Activated T-cell treated with anti-CD3 and anti-CD28 coated beads, Interleukin-2, amount 50 U/mL, for 24 hours (primary cell): ENCODE measurements at regions not wholly inside any gene's neighbourhood (a gene's known extent, or its start where the extent isn't known, plus 50 kb on each side); places are given as distances from the start of the nearest gene placed in this dataset.
"Not testable (repeated sequence)": the region's sequence is repeated elsewhere in the genome, so short reads cannot be mapped to it uniquely, and the experiment has no call there.

Experiments
- DNase-seq: peaks from one replicate; pipeline ENCODE4 v3.0.0-alpha.2; 2020
- H3K27ac Mint-ChIP-seq: 2 replicates; pipeline ENCODE4 v1.8.0; 2020; ENCODE audit warnings: mild to moderate bottlenecking, mixed read lengths
- H3K27me3 Mint-ChIP-seq: 2 replicates; pipeline ENCODE4 v1.8.0; 2020; ENCODE audit warnings: mixed read lengths
- H3K36me3 Mint-ChIP-seq: 2 replicates; pipeline ENCODE4 v1.8.0; 2020; ENCODE audit warnings: low read depth, mixed read lengths
- H3K4me1 Mint-ChIP-seq: 2 replicates; pipeline ENCODE4 v1.8.0; 2020; ENCODE audit warnings: low read depth, mixed read lengths
- H3K4me3 Mint-ChIP-seq: 2 replicates; pipeline ENCODE4 v1.8.0; 2020; ENCODE audit warnings: mild to moderate bottlenecking, moderate library complexity, mixed read lengths
- H3K9me3 Mint-ChIP-seq: 2 replicates; pipeline ENCODE4 v1.8.0; 2020; ENCODE audit warnings: mixed read lengths

DNA sequence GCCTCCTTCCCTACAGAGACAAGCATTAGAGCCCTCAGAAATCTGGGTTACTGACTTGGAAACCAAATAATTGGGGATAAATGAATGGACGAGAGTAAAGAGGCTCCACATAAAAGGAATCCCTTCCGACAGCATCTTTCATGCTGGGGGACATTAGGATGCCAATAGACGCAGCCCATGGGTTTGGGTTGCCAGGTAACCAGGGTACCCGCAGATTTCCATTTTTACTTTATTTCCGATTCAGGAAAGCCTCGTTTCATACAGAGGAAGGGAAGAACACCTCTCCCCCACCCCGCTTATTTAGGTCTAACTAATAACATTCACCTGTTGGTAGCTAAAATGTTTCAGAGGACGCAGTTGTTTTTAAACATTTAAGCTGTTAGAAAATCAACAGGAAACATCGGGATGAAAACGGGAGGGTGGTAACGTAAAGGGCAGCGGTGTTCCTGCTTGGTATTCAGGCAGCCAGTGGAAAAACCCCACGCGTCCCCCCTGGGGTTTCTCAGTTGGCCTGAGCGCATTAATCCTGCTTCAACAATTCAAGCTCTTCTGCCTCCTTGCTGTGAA, 179.5 kb downstream of the YTHDC2 start:
- Mint-ChIP-seq H3K36me3 (no peaks in the 10 kb centered on the region), H3K4me1 (no peaks in the 10 kb centered on the region), H3K4me3 (no peak overlapping the region), H3K27ac (no peak overlapping the region), H3K9me3 (no peaks in the 10 kb centered on the region), H3K27me3 (peaks cover 67% of the 10 kb centered on the region)
- DNase-seq: no peak

DNA sequence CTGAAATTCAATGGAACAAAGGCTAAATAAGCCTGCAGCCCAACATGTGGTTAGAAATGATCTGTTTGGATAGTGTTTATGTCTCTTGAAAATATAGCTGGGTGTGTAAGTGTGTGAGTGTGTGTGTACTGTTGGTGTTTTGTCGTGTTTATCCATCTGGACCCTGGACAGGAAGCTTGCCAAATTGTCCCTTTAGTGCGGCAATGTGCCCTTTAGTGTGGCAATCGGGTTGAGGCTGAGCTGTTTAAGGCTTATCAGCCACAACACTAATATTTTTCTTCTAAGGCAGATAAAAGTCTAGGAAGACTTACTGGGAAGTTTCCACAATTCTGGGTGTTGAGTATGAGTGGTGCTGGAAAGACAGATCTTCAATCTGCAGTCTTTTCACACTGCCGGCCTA, 180.2 kb downstream of the YTHDC2 start:
- no peak for DNase-seq
- no peaks in the 10 kb centered on the region for H3K36me3 Mint-ChIP-seq
- H3K4me1 Mint-ChIP-seq: no peaks in the 10 kb centered on the region
- H3K9me3 Mint-ChIP-seq: no peaks in the 10 kb centered on the region
- H3K27ac Mint-ChIP-seq: no peak overlapping the region
- peaks cover 67% of the 10 kb centered on the region for H3K27me3 Mint-ChIP-seq
- H3K4me3 Mint-ChIP-seq: no peak overlapping the region

DNA sequence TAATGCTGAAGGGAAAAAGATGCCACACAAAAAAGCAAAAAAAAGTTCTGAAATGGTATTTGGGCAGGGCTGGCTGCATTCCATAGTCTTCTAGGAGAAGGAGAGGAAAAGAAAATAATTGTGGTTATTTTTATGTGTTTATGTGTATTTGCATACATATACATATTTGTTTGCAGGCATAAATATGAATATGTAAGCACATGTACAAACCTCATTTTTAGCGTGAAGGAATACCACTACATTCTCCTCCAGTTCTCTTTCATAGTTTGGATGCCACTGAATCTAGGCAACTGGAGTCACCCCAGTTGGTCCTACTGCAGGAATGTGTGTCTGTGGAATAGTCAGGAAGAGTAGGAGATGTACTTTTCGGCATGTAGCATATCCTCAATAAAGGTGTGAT, 181.1 kb downstream of the YTHDC2 start:
- H3K4me3 Mint-ChIP-seq: no peak overlapping the region
- H3K36me3 Mint-ChIP-seq: no peaks in the 10 kb centered on the region
- no peaks in the 10 kb centered on the region for H3K9me3 Mint-ChIP-seq
- no peaks in the 10 kb centered on the region for H3K4me1 Mint-ChIP-seq
- H3K27me3 Mint-ChIP-seq: peaks cover 61% of the 10 kb centered on the region
- no peak overlapping the region for H3K27ac Mint-ChIP-seq
- DNase-seq: no peak

GRCh38 chr5:113703266-113703665, 189.8 kb downstream of the YTHDC2 start:
- Mint-ChIP-seq H3K27me3 (peaks cover 3% of the 10 kb centered on the region), H3K36me3 (no peaks in the 10 kb centered on the region), H3K4me1 (no peaks in the 10 kb centered on the region), H3K9me3 (peaks cover 18% of the 10 kb centered on the region), H3K4me3 (no peak overlapping the region), H3K27ac (no peak overlapping the region)
- no peak for DNase-seq

- H3K4me1 Mint-ChIP-seq: no peaks in the 10 kb centered on the region
- no peak overlapping the region for H3K4me3 Mint-ChIP-seq
- no peaks in the 10 kb centered on the region for H3K27me3 Mint-ChIP-seq
- no peaks in the 10 kb centered on the region for H3K36me3 Mint-ChIP-seq
- no peak for DNase-seq
- H3K27ac Mint-ChIP-seq: no peak overlapping the region
- peaks cover 18% of the 10 kb centered on the region for H3K9me3 Mint-ChIP-seq
These were observed 192.2 kb downstream of the YTHDC2 start for GRCh38 chr5:113705657-113706056.

DNA sequence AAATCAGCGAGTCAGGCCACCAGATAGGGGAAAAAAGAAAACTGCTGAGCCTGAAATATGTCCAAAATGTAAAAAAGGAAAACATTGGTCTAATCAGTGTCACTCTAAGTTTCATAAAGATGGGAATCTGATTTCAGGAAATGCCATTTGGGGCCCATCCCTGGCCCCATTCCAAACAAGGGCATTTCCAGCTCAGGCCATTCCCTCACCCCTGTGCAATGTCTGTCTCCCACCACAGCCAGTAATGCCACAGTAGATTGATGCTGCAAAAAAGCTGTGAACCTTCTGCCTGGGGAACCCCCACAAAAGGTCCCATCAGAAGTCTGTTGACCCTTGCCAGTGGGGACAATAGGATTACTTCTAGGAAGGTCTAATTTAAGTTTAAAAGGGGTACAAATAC, 199.6 kb downstream of the YTHDC2 start:
- Mint-ChIP-seq H3K9me3 (peaks cover 13% of the 10 kb centered on the region), H3K4me3 (no peak overlapping the region), H3K4me1 (no peaks in the 10 kb centered on the region), H3K27ac (no peak overlapping the region), H3K27me3 (peaks cover 4% of the 10 kb centered on the region), H3K36me3 (no peaks in the 10 kb centered on the region)
- DNase-seq: no peak

- not testable (repeated sequence) for H3K27me3 Mint-ChIP-seq, H3K4me1 Mint-ChIP-seq, H3K4me3 Mint-ChIP-seq, H3K36me3 Mint-ChIP-seq, H3K27ac Mint-ChIP-seq, DNase-seq
- peaks cover 13% of the 10 kb centered on the region for H3K9me3 Mint-ChIP-seq
These were observed 202.4 kb downstream of the YTHDC2 start for GRCh38 chr5:113715921-113716320.

DNA sequence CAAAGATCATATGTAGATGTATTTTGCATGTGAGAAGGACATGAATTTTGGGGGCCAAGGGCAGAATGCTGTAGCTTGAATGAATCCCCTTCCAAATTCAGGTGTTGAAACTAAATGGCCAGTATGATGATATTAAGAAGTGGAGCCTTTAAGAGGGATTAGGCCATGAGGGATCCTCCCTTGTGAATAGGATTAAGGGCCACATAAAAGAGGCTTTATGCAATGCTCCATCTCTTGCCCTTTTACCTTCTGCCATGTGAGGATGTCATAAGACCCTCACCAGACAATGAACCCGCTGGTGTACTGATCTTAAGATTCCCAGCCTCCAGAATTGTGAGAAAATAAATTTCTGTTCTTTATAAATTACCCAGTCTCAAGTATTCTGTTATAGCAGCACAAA, 206.1 kb downstream of the YTHDC2 start:
- Mint-ChIP-seq H3K4me3 (no peak overlapping the region), H3K36me3 (no peaks in the 10 kb centered on the region), H3K27ac (no peak overlapping the region), H3K9me3 (peaks cover 12% of the 10 kb centered on the region), H3K4me1 (no peaks in the 10 kb centered on the region), H3K27me3 (no peaks in the 10 kb centered on the region)
- no peak for DNase-seq

DNA sequence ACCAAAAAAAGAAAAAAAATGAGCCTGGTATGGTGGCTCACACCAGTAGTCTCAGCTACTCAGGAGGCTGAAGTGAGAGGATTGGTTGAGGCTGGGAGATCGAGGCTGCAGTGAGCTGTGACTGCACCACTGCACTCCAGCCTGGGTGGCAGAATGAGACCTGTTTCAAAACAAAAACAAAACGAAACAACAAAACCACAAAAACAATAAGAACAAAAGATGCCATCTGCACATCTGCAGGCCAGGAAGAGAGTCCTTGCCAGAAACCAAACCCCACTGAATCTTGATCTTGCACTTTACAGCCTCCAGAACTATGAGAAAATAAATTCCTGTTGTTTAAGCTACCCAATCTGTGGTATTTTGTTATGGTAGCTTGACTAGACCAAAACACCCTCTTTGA, 207.7 kb downstream of the YTHDC2 start:
- DNase-seq: no peak
- Mint-ChIP-seq H3K4me1 (no peaks in the 10 kb centered on the region), H3K27ac (no peak overlapping the region), H3K4me3 (no peak overlapping the region), H3K9me3 (peaks cover 5% of the 10 kb centered on the region), H3K27me3 (no peaks in the 10 kb centered on the region), H3K36me3 (no peaks in the 10 kb centered on the region)

DNA sequence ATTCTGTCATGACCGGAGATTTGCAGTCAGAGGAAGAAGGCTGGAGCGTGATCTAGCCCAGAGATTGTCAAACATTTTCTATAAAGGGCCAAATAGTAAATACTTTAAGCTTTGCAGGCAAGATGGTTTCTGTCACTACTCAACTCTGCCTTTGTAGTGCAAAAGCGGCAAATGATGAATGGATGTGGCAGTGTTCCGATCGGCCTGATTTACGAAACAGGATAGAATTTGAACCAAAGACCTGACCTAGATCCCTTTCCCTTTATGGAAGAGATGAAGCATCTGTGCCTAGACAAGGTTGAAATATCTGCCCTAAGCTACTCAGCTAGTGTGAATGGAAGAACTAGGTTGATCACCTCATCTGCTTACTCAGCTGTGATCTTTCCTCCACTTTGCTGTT, 209.5 kb downstream of the YTHDC2 start:
- Mint-ChIP-seq H3K4me3 (no peak overlapping the region), H3K4me1 (no peaks in the 10 kb centered on the region), H3K36me3 (no peaks in the 10 kb centered on the region), H3K27me3 (no peaks in the 10 kb centered on the region), H3K27ac (no peak overlapping the region), H3K9me3 (no peaks in the 10 kb centered on the region)
- no peak for DNase-seq

DNA sequence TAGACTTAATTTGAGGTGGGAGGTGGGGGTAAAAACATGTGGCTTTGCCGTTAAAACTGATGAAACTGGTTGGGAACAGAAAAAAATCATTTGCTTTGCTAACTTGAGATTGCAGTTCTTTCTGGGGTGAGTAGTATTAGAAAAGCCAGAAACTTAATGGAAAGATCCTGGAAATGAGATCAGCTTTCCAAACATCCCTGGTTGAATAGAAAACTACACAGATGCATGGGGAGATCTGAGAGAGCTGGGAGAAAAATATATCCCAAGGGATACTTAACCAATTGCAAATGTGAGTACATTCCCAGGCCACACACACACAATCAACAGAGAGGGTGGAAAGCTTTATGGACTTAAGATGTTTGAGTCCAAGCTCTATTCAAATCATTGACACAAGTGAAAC, 222.3 kb downstream of the YTHDC2 start:
- Mint-ChIP-seq H3K27ac (no peak overlapping the region), H3K9me3 (no peaks in the 10 kb centered on the region), H3K4me1 (no peaks in the 10 kb centered on the region), H3K27me3 (peaks cover 4% of the 10 kb centered on the region), H3K4me3 (no peak overlapping the region), H3K36me3 (no peaks in the 10 kb centered on the region)
- no peak for DNase-seq

DNA sequence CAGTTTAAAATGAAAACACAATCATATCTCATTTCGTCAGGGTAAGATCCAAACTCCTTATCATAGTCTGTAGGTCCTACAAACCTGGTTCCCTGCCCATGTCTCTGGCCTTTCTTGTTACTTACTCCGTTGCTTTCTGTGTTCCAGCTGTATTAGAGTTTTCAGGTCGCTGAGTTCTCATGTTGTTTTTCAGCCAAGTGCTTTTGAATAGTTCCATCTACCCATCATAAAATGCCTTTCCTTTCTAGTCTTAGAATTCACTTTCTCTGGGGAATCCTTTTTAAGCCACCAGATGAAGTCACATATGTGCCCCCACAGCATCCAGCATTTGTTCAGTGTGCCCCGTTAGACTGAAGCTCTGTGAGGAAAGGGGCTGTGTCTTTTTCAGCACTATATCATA, 228.7 kb downstream of the YTHDC2 start:
- H3K36me3 Mint-ChIP-seq: no peaks in the 10 kb centered on the region
- H3K27me3 Mint-ChIP-seq: no peaks in the 10 kb centered on the region
- H3K4me3 Mint-ChIP-seq: no peak overlapping the region
- DNase-seq: no peak
- no peak overlapping the region for H3K27ac Mint-ChIP-seq
- H3K4me1 Mint-ChIP-seq: no peaks in the 10 kb centered on the region
- no peaks in the 10 kb centered on the region for H3K9me3 Mint-ChIP-seq

GRCh38 chr5:113742639-113743038, 229.1 kb downstream of the YTHDC2 start:
- H3K9me3 Mint-ChIP-seq: no peaks in the 10 kb centered on the region
- H3K4me3 Mint-ChIP-seq: no peak overlapping the region
- no peaks in the 10 kb centered on the region for H3K4me1 Mint-ChIP-seq
- no peak overlapping the region for H3K27ac Mint-ChIP-seq
- no peaks in the 10 kb centered on the region for H3K27me3 Mint-ChIP-seq
- no peak for DNase-seq
- no peaks in the 10 kb centered on the region for H3K36me3 Mint-ChIP-seq

- no peaks in the 10 kb centered on the region for H3K4me1 Mint-ChIP-seq
- no peaks in the 10 kb centered on the region for H3K36me3 Mint-ChIP-seq
- no peak overlapping the region for H3K4me3 Mint-ChIP-seq
- no peaks in the 10 kb centered on the region for H3K27me3 Mint-ChIP-seq
- H3K9me3 Mint-ChIP-seq: no peaks in the 10 kb centered on the region
- no peak overlapping the region for H3K27ac Mint-ChIP-seq
- no peak for DNase-seq
These were observed 234.9 kb downstream of the YTHDC2 start for GRCh38 chr5:113748403-113748802.

GRCh38 chr5:113749334-113749733, 235.8 kb downstream of the YTHDC2 start:
- H3K36me3 Mint-ChIP-seq: no peaks in the 10 kb centered on the region
- DNase-seq: no peak
- no peak overlapping the region for H3K27ac Mint-ChIP-seq
- no peaks in the 10 kb centered on the region for H3K4me1 Mint-ChIP-seq
- H3K27me3 Mint-ChIP-seq: no peaks in the 10 kb centered on the region
- no peak overlapping the region for H3K4me3 Mint-ChIP-seq
- no peaks in the 10 kb centered on the region for H3K9me3 Mint-ChIP-seq

GRCh38 chr5:113753182-113753581, 239.7 kb downstream of the YTHDC2 start:
- not testable (repeated sequence) for H3K4me1 Mint-ChIP-seq, H3K9me3 Mint-ChIP-seq, H3K4me3 Mint-ChIP-seq, DNase-seq, H3K27ac Mint-ChIP-seq, H3K27me3 Mint-ChIP-seq, H3K36me3 Mint-ChIP-seq
